NT2/D1 (cell line): ENCODE measurements at regions not wholly inside any gene's neighbourhood (a gene's known extent, or its start where the extent isn't known, plus 50 kb on each side); places are given as distances from the start of the nearest gene placed in this dataset.

Source experiments
- DNase-seq: peaks from one replicate; pipeline ENCODE4 v3.0.0-alpha.2; 2011; ENCODE audit warnings: low read depth, low spot score
- H3K27me3 ChIP-seq: 2 replicates; pipeline ENCODE4 v1.6.0; 2011; ENCODE audit warnings: mild to moderate bottlenecking; ENCODE audit not compliant: insufficient read length, insufficient read depth
- H3K36me3 ChIP-seq: 2 replicates; pipeline ENCODE4 v1.6.1; 2011; ENCODE audit warnings: mild to moderate bottlenecking, low read length, mixed read lengths; ENCODE audit not compliant: insufficient read depth, insufficient read length
- H3K4me1 ChIP-seq: 2 replicates; pipeline ENCODE4 v1.5.1; 2011; ENCODE audit not compliant: insufficient read depth, insufficient read length
- H3K4me3 ChIP-seq: 2 replicates; pipeline ENCODE4 v1.5.1; 2011; ENCODE audit warnings: low read depth; ENCODE audit not compliant: insufficient read length
- H3K9ac ChIP-seq: 2 replicates; pipeline ENCODE4 v1.6.0; 2011; ENCODE audit warnings: low read depth; ENCODE audit not compliant: insufficient read length
- H3K9me3 ChIP-seq: 2 replicates; pipeline ENCODE4 v1.5.1; 2011; ENCODE audit warnings: mild to moderate bottlenecking, low read length; ENCODE audit not compliant: insufficient read depth
- SUZ12 ChIP-seq: IDR thresholded peaks from 2 replicates; pipeline ENCODE4 v1.6.1; 2011; ENCODE audit not compliant: insufficient read length, insufficient read depth; ENCODE audit errors: extremely low read depth
- YY1 ChIP-seq: IDR thresholded peaks from 2 replicates; pipeline ENCODE4 v1.6.1; 2011; ENCODE audit not compliant: insufficient read length, insufficient read depth
- ZNF274 ChIP-seq: IDR thresholded peaks from 2 replicates; pipeline ENCODE4 v1.6.1; 2011; ENCODE audit warnings: mild to moderate bottlenecking, low read depth, low read length

DNA sequence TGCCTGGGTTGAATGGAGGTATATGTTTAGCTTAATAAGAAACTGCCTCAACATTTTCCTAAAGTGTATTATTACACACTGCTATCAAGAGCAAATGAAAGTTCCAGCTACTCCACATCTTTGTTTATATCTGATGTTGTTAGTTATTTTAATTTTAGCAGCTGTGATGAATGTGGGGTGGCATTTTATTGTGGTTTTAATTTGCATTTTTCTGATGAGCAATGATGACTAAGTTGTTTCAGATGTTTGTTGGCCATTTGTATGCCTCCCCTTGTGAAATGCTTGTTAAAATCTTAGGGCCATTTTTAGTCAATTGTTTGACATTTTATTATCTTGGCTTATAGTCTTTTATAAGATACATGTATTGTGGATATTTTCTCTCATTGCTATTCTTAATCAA, 260.4 kb upstream of the SLCO3A1 start:
- Histone ChIP-seq H3K27me3 (peaks cover 4% of the 10 kb centered on the region), H3K4me1 (no peaks in the 10 kb centered on the region), H3K9me3 (no peaks in the 10 kb centered on the region), H3K4me3 (no peak overlapping the region), H3K36me3 (no peaks in the 10 kb centered on the region), H3K9ac (no peak overlapping the region)
- no peak for DNase-seq
- TF ChIP-seq ZNF274 = no peak
- TF ChIP-seq YY1 = no peak
- no peak for TF ChIP-seq SUZ12

DNA sequence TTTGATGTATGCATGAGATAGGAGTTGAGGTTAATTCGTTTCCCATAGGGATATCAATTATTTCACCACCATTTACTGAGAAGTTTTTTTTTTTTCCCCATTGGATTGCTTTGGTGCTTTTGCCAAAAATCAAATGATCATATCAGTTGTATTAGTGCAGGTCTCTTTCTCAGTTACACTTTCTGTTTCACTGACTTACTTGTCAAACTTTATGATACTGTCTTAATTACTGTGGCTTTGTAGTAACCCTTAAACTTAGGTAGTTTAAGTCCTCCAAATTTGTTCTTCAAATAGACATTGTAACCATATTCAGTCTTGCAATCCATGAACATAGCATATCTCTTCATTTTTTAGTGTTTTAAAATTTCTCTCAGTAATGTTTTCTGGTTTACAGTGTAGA, 259.9 kb upstream of the SLCO3A1 start:
- no peak overlapping the region for H3K9ac ChIP-seq
- H3K27me3 ChIP-seq = peaks cover 6% of the 10 kb centered on the region
- DNase-seq = no peak
- H3K36me3 ChIP-seq = no peaks in the 10 kb centered on the region
- TF ChIP-seq ZNF274 (no peak), YY1 (no peak), SUZ12 (no peak)
- H3K4me1 ChIP-seq = no peaks in the 10 kb centered on the region
- H3K9me3 ChIP-seq = no peaks in the 10 kb centered on the region
- H3K4me3 ChIP-seq = no peak overlapping the region

DNA sequence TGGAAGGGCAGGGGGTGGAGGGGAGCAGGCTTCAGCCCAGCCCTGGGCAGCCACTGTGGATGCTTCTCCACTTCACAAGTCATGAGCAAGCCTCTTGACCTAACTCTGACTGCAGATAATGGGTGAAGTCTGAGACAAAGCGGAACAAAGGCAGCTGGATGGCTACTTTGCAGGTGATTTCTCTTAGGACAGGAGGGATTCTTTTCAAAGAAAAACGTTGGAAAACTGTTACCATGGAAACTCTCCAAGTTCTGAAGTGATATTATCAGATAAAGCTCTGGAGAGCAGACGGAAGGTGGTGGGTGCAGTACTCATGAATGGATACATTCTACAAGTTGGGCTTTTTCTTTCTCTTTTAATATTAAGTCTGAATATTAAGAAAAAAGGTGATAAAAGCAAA, 254.2 kb upstream of the SLCO3A1 start:
- Histone ChIP-seq H3K9me3 (no peaks in the 10 kb centered on the region), H3K36me3 (no peaks in the 10 kb centered on the region), H3K9ac (no peak overlapping the region), H3K4me1 (no peaks in the 10 kb centered on the region), H3K4me3 (no peak overlapping the region), H3K27me3 (peaks cover 6% of the 10 kb centered on the region)
- TF ChIP-seq ZNF274 (no peak), YY1 (no peak), SUZ12 (no peak)
- no peak for DNase-seq

DNA sequence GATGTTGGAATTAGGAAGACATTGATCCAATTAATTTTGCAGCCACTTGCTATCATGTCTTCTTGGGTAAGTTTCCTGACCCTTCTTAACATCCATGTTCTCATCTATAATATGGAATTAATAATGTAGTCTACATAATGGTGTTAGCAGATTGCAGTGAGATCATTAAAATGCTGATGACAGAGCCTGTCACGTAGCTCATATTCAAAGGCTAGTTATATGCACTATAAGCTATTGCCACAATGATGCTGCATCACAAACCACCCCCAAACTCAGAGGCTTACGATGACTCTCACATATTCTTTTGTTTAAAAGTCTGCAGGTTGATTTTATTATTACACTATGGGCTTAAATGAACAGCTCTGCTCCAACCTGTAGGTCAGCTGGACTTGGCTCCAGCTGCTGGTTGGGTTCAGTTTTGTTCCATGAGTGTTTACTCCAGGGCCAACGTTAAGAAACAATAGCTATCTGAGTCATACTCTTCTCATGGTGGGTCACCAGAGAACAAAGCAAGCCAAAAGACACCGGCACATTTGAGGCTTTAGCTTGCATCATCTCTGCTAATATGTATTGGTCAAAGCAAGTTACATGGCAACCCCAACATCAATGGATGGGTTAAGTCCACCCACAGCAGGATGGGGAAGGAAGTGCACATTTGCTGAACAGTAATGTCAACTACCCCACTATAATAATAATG, 250.0 kb upstream of the SLCO3A1 start:
- Histone ChIP-seq H3K9ac (no peak overlapping the region), H3K4me1 (no peaks in the 10 kb centered on the region), H3K36me3 (no peaks in the 10 kb centered on the region), H3K9me3 (no peaks in the 10 kb centered on the region), H3K27me3 (no peaks in the 10 kb centered on the region), H3K4me3 (no peak overlapping the region)
- DNase-seq = no peak
- TF ChIP-seq YY1 (no peak), ZNF274 (no peak), SUZ12 (no peak)

DNA sequence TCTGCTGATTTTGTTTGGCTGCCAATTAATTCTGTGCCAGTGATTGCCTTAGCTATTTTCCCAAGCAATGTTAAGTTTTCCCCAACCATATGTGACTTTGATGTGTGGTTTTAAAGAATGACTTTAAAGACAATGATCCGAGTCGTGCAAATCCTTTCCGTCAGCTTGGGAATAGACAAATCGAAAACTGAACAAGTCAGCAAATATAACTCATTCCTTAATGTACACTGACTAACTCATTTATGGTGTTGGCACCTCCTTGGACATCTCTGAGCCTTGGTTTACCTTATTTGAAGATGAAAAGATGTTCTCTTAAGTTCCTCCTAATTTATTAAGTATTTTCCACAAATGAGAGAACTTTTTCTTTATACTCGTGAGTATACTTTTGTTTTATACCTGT, 249.4 kb upstream of the SLCO3A1 start:
- Histone ChIP-seq H3K9ac (no peak overlapping the region), H3K9me3 (no peaks in the 10 kb centered on the region), H3K4me1 (no peaks in the 10 kb centered on the region), H3K4me3 (no peak overlapping the region), H3K27me3 (no peaks in the 10 kb centered on the region), H3K36me3 (no peaks in the 10 kb centered on the region)
- TF ChIP-seq SUZ12 = no peak
- no peak for TF ChIP-seq ZNF274
- TF ChIP-seq YY1 = no peak
- no peak for DNase-seq

DNA sequence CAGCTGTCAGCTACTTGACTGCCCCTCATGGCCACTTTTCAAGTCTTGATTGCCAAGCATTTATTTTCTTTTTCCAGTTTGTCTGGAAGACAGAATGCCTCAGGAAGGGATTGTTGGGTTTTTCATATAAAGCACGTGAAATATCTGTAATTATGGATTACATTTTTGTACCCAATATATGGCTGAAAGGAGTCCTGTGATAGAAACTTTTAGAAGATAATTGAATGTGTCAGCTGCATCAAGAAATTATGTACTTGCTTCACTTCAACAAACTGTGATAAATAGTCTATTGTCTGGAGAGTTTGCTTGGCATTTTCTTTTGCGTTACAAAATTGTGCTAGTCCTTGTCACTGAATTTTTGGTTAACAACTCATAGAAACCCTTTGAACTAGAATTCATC, 247.9 kb upstream of the SLCO3A1 start:
- no peak for DNase-seq
- H3K27me3 ChIP-seq = no peaks in the 10 kb centered on the region
- no peak for TF ChIP-seq SUZ12
- no peak for TF ChIP-seq ZNF274
- no peak for TF ChIP-seq YY1
- no peak overlapping the region for H3K4me3 ChIP-seq
- no peaks in the 10 kb centered on the region for H3K36me3 ChIP-seq
- H3K9me3 ChIP-seq = no peaks in the 10 kb centered on the region
- H3K4me1 ChIP-seq = no peaks in the 10 kb centered on the region
- no peak overlapping the region for H3K9ac ChIP-seq

DNA sequence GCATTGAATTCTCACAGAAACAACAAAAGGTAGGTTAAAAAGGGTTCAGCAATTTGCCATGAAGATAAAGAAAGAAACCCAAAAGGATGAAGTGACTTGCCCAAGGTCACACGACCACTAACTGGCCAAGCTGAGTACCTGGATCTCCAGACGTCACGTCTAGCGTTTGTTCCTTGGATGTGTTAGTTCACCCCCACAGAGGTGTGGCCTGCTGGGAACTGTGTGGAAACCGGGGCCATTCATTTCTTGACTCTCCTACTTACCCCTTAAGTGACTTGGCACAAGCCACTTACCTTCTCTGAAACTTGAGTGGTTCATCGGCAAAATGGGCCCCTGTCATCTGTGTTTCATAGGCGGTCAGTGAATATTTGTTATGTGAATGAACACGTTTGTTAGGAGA, 244.3 kb upstream of the SLCO3A1 start:
- H3K36me3 ChIP-seq = no peaks in the 10 kb centered on the region
- no peaks in the 10 kb centered on the region for H3K4me1 ChIP-seq
- no peaks in the 10 kb centered on the region for H3K27me3 ChIP-seq
- no peak for DNase-seq
- no peak overlapping the region for H3K9ac ChIP-seq
- TF ChIP-seq SUZ12 (no peak), YY1 (no peak), ZNF274 (no peak)
- no peak overlapping the region for H3K4me3 ChIP-seq
- H3K9me3 ChIP-seq = no peaks in the 10 kb centered on the region

DNA sequence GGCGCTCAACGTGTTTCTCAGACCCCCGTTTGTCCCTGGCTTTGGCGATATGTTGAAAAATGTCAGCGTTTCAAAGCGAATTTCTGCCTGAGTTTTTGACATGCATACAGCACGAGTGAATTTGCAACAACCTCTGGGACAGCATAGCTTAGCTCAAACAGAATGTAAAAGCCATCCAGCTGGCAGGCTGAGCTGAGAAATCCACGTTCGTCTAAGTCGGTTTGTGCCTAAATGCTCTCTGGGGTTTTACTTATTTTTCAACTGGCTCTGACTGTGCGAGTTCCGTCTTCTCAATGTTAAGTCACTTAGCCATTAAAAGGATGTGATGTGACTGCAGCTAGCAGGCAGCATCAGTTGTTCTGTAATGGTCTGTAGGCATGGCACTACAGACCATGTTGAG, 243.5 kb upstream of the SLCO3A1 start:
- H3K36me3 ChIP-seq = no peaks in the 10 kb centered on the region
- no peaks in the 10 kb centered on the region for H3K27me3 ChIP-seq
- no peak overlapping the region for H3K9ac ChIP-seq
- H3K4me3 ChIP-seq = no peak overlapping the region
- TF ChIP-seq SUZ12 = no peak
- TF ChIP-seq ZNF274 = no peak
- no peak for TF ChIP-seq YY1
- H3K9me3 ChIP-seq = no peaks in the 10 kb centered on the region
- DNase-seq = no peak
- no peaks in the 10 kb centered on the region for H3K4me1 ChIP-seq
